ENCODE measurements at regions not wholly inside any gene's neighbourhood (a gene's known extent, or its start where the extent isn't known, plus 50 kb on each side); places are given as distances from the start of the nearest gene placed in this dataset.

- TF ChIP-seq, protein P1, sequence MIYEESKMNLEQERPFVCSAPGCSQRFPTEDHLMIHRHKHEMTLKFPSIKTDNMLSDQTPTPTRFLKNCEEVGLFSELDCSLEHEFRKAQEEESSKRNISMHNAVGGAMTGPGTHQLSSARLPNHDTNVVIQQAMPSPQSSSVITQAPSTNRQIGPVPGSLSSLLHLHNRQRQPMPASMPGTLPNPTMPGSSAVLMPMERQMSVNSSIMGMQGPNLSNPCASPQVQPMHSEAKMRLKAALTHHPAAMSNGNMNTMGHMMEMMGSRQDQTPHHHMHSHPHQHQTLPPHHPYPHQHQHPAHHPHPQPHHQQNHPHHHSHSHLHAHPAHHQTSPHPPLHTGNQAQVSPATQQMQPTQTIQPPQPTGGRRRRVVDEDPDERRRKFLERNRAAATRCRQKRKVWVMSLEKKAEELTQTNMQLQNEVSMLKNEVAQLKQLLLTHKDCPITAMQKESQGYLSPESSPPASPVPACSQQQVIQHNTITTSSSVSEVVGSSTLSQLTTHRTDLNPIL (CRISPR knock-in tag; IDR thresholded peaks at IDR 0.05; ENCODE audit: low read depth) = no peak
- TF ChIP-seq RARB (CRISPR knock-in tag; IDR thresholded peaks at IDR 0.05) (no peak), ZFP3 (CRISPR knock-in tag; IDR thresholded peaks at IDR 0.05) (no peak), ARNTL (CRISPR knock-in tag; IDR thresholded peaks at IDR 0.05; ENCODE audit: borderline replicate concordance, low read depth) (no peak), ZFP30 (CRISPR knock-in tag; IDR thresholded peaks at IDR 0.05) (no peak), GLIS3 (CRISPR knock-in tag; IDR thresholded peaks at IDR 0.05) (no peak)
- TF ChIP-seq, protein P2, sequence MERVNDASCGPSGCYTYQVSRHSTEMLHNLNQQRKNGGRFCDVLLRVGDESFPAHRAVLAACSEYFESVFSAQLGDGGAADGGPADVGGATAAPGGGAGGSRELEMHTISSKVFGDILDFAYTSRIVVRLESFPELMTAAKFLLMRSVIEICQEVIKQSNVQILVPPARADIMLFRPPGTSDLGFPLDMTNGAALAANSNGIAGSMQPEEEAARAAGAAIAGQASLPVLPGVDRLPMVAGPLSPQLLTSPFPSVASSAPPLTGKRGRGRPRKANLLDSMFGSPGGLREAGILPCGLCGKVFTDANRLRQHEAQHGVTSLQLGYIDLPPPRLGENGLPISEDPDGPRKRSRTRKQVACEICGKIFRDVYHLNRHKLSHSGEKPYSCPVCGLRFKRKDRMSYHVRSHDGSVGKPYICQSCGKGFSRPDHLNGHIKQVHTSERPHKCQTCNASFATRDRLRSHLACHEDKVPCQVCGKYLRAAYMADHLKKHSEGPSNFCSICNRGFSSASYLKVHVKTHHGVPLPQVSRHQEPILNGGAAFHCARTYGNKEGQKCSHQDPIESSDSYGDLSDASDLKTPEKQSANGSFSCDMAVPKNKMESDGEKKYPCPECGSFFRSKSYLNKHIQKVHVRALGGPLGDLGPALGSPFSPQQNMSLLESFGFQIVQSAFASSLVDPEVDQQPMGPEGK (CRISPR knock-in tag; IDR thresholded peaks at IDR 0.05; ENCODE audit: borderline replicate concordance) = no peak
- TF ChIP-seq, protein P3, sequence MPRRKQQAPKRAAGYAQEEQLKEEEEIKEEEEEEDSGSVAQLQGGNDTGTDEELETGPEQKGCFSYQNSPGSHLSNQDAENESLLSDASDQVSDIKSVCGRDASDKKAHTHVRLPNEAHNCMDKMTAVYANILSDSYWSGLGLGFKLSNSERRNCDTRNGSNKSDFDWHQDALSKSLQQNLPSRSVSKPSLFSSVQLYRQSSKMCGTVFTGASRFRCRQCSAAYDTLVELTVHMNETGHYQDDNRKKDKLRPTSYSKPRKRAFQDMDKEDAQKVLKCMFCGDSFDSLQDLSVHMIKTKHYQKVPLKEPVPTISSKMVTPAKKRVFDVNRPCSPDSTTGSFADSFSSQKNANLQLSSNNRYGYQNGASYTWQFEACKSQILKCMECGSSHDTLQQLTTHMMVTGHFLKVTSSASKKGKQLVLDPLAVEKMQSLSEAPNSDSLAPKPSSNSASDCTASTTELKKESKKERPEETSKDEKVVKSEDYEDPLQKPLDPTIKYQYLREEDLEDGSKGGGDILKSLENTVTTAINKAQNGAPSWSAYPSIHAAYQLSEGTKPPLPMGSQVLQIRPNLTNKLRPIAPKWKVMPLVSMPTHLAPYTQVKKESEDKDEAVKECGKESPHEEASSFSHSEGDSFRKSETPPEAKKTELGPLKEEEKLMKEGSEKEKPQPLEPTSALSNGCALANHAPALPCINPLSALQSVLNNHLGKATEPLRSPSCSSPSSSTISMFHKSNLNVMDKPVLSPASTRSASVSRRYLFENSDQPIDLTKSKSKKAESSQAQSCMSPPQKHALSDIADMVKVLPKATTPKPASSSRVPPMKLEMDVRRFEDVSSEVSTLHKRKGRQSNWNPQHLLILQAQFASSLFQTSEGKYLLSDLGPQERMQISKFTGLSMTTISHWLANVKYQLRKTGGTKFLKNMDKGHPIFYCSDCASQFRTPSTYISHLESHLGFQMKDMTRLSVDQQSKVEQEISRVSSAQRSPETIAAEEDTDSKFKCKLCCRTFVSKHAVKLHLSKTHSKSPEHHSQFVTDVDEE (CRISPR knock-in tag; IDR thresholded peaks at IDR 0.05) = no peak
These were observed 774.3 kb downstream of the TUSC7 start for GRCh38 chr3:117483839-117484238.

All from SK-N-SH treated with all-trans-retinoic acid at 6 μM for 48 hours (cell line).